H1 (cell line): ENCODE measurements at regions not wholly inside any gene's neighbourhood (a gene's known extent, or its start where the extent isn't known, plus 50 kb on each side); places are given as distances from the start of the nearest gene placed in this dataset.

Source experiments
- CTCF ChIA-PET: fragments of 300-600 bp; sonication (Branson Sonifier 250); formaldehyde crosslinking; loops from one replicate; lab custom pipeline; 2021; ENCODE audit not compliant: partially characterized antibody; lab: Charles Lee
- POLR2A ChIA-PET: fragments of 300-600 bp; sonication (Branson Sonifier 250); formaldehyde crosslinking; loops from one replicate; lab custom pipeline; 2021; ENCODE audit warnings: inconsistent platforms; ENCODE audit not compliant: partially characterized antibody; lab: Charles Lee
- DNase-seq, 2 experiments: peaks; one replicate each; pipeline versions ENCODE4 v3.0.0 to v3.0.0-alpha.2; 2010 to 2022; ENCODE audit warnings: low spot score in 2 of 2, low read depth in 1 of 2, mixed read lengths in 1 of 2
- FAIRE-seq: peaks from 2 replicates; lab custom pipeline; 2011; peaks lifted over from hg19 to GRCh38; lab: Jason Lieb, UNC
- H2AFZ ChIP-seq: 2 replicates; pipeline ENCODE4 v1.8.1; 2012; ENCODE audit warnings: low read length, inconsistent platforms
- H2AK5ac ChIP-seq: 2 replicates; pipeline ENCODE4 v1.6.1; 2013; ENCODE audit warnings: low read depth, low read length
- H2BK120ac ChIP-seq: replicated peaks from 2 replicates; pipeline ENCODE3; 2013; ENCODE audit warnings: low read depth, low read length, inconsistent platforms
- H2BK12ac ChIP-seq: 2 replicates; pipeline ENCODE4 v1.6.1; 2013; ENCODE audit warnings: low read depth, low read length
- H2BK15ac ChIP-seq: 2 replicates; pipeline ENCODE4 v1.6.1; 2013; ENCODE audit warnings: low read length
- H2BK20ac ChIP-seq: 2 replicates; pipeline ENCODE4 v1.6.1; 2013; ENCODE audit warnings: low read length
- H2BK5ac ChIP-seq: 2 replicates; pipeline ENCODE4 v1.6.1; 2013; ENCODE audit warnings: low read depth, low read length
- H3K14ac ChIP-seq: 2 replicates; pipeline ENCODE4 v1.6.1; 2013; ENCODE audit warnings: inconsistent platforms; ENCODE audit not compliant: insufficient read length
- H3K18ac ChIP-seq: 2 replicates; pipeline ENCODE4 v1.6.1; 2013; ENCODE audit warnings: low read length; ENCODE audit errors: extremely low read depth
- H3K23ac ChIP-seq: 2 replicates; pipeline ENCODE4 v1.6.1; 2013; ENCODE audit warnings: inconsistent platforms; ENCODE audit not compliant: insufficient read length
- H3K23me2 ChIP-seq: 2 replicates; pipeline ENCODE4 v1.6.1; 2013; ENCODE audit warnings: low read depth, low read length
- H3K27ac ChIP-seq: 2 replicates; pipeline ENCODE4 v1.6.1; 2011; ENCODE audit warnings: low read depth, low read length, inconsistent platforms
- H3K27me3 ChIP-seq, 4 experiments: replicated peaks in 1 of 4; 1 replicate in 1 of 4; 2 replicates in 3 of 4; pipeline versions ENCODE4 v1.6.1 to v1.8.1; 2011 to 2013; ENCODE audit warnings: low read length in 3 of 4, mild to moderate bottlenecking in 3 of 4, inconsistent platforms in 2 of 4, mixed read lengths in 2 of 4, moderate library complexity in 1 of 4; ENCODE audit not compliant: control insufficient read depth in 3 of 4, insufficient read depth in 3 of 4; ENCODE audit errors: extremely low read depth in 1 of 4
- H3K36me3 ChIP-seq, 4 experiments: 2 replicates each; pipeline versions ENCODE4 v1.6.1 to v1.8.1; 2011 to 2013; ENCODE audit warnings: mild to moderate bottlenecking in 4 of 4, low read length in 3 of 4, moderate library complexity in 2 of 4, control low read depth in 1 of 4, inconsistent platforms in 1 of 4; ENCODE audit not compliant: insufficient read depth in 4 of 4, control insufficient read depth in 2 of 4
- H3K4ac ChIP-seq: replicated peaks from 2 replicates; pipeline ENCODE3; 2013; ENCODE audit warnings: low read length, low read depth, mixed read lengths, inconsistent platforms; ENCODE audit not compliant: insufficient read length
- H3K4me1 ChIP-seq, 4 experiments: replicated peaks in 1 of 4; 1 replicate in 1 of 4; 2 replicates in 3 of 4; pipeline versions ENCODE4 v1.6.1 to v1.8.1; 2011 to 2013; ENCODE audit warnings: low read length in 3 of 4, inconsistent platforms in 2 of 4, mixed read lengths in 1 of 4; ENCODE audit not compliant: insufficient read depth in 4 of 4, control insufficient read depth in 3 of 4
- H3K4me2 ChIP-seq, 2 experiments: 2 replicates each; pipeline versions ENCODE4 v1.6.1 to v1.8.1; 2011 to 2013; ENCODE audit warnings: low read depth in 2 of 2, low read length in 2 of 2, control low read depth in 1 of 2, inconsistent platforms in 1 of 2, mild to moderate bottlenecking in 1 of 2; ENCODE audit not compliant: insufficient read depth in 1 of 2
- H3K4me3 ChIP-seq, 4 experiments: fragments of 200-600, 300-600 bp in 1 of 4; sonication (generic), shearing (Covaris generic), sonication (Bioruptor Twin) in 1 of 4; 2 replicates each; pipeline versions ENCODE4 v1.5.1 to v1.8.1; 2011 to 2016; ENCODE audit warnings: low read length in 4 of 4, low read depth in 3 of 4, control low read depth in 2 of 4, inconsistent platforms in 2 of 4, mild to moderate bottlenecking in 2 of 4, mixed read lengths in 1 of 4, moderate library complexity in 1 of 4; ENCODE audit not compliant: insufficient read depth in 2 of 4; ENCODE audit errors: extremely low read depth in 1 of 4
- H3K56ac ChIP-seq: replicated peaks from 2 replicates; pipeline ENCODE3; 2013; ENCODE audit warnings: low read depth, mild to moderate bottlenecking, mixed read lengths, low read length, inconsistent platforms; ENCODE audit not compliant: insufficient read length
- H3K79me1 ChIP-seq: 2 replicates; pipeline ENCODE4 v1.6.1; 2013; ENCODE audit warnings: low read depth, low read length, control low read depth
- H3K79me2 ChIP-seq, 2 experiments: 2 replicates each; pipeline versions ENCODE4 v1.6.1 to v1.8.1; 2012 to 2013; ENCODE audit warnings: low read length in 2 of 2, mild to moderate bottlenecking in 2 of 2, inconsistent platforms in 1 of 2; ENCODE audit not compliant: insufficient read depth in 2 of 2, control insufficient read depth in 1 of 2
- H3K9ac ChIP-seq, 4 experiments: replicated peaks in 1 of 4; 1 replicate in 1 of 4; 2 replicates in 3 of 4; pipeline versions ENCODE4 v1.6.1 to v1.8.1; 2011 to 2013; ENCODE audit warnings: low read depth in 3 of 4, low read length in 3 of 4, control low read depth in 2 of 4, mild to moderate bottlenecking in 2 of 4, moderate library complexity in 2 of 4, inconsistent platforms in 1 of 4; ENCODE audit errors: extremely low read depth in 1 of 4
- H3K9me3 ChIP-seq, 2 experiments: 2 replicates each; pipeline versions ENCODE4 v1.6.1 to v1.8.1; 2012 to 2013; ENCODE audit warnings: mild to moderate bottlenecking in 2 of 2, moderate library complexity in 2 of 2, control low read depth in 1 of 2, inconsistent platforms in 1 of 2, low read depth in 1 of 2, low read length in 1 of 2, mixed read lengths in 1 of 2; ENCODE audit not compliant: insufficient read depth in 2 of 2
- H4K20me1 ChIP-seq, 2 experiments: replicated peaks in 1 of 2; 2 replicates each; pipeline versions ENCODE3 to v1.8.1; 2011 to 2013; ENCODE audit warnings: inconsistent platforms in 2 of 2, low read length in 2 of 2, mild to moderate bottlenecking in 1 of 2; ENCODE audit not compliant: insufficient read depth in 2 of 2, control insufficient read depth in 1 of 2
- H4K5ac ChIP-seq: 2 replicates; pipeline ENCODE4 v1.6.1; 2013; ENCODE audit warnings: low read length, low read depth, mixed read lengths, inconsistent platforms; ENCODE audit not compliant: insufficient read length
- H4K8ac ChIP-seq: 2 replicates; pipeline ENCODE4 v1.8.0; 2013; ENCODE audit warnings: mild to moderate bottlenecking, moderate library complexity, low read length, inconsistent platforms; ENCODE audit not compliant: insufficient read depth; ENCODE audit errors: extremely low read depth
- H4K91ac ChIP-seq: replicated peaks from 2 replicates; pipeline ENCODE3; 2013; ENCODE audit warnings: low read length, mixed read lengths, inconsistent platforms; ENCODE audit not compliant: insufficient read length
- CHD7 ChIP-seq: fragments of 300-600 bp; sonication (generic); IDR thresholded peaks from 2 replicates; pipeline ENCODE4 v1.7.1; 2012; ENCODE audit warnings: low read length, moderate library complexity, mild to moderate bottlenecking, inconsistent platforms; ENCODE audit not compliant: insufficient replicate concordance
- POLR2AphosphoS5 ChIP-seq: IDR thresholded peaks from 2 replicates; pipeline ENCODE4 v1.6.1; 2011; ENCODE audit warnings: low read depth, low read length

- H2AK5ac ChIP-seq, result no peak overlapping the region
- H3K79me1 ChIP-seq, result no peaks in the 10 kb centered on the region
- no peak overlapping the region for H3K4me2 ChIP-seq
- no peaks in the 10 kb centered on the region for H3K27me3 ChIP-seq
- DNase-seq, result no peak
- ChIA-PET CTCF (no interaction called here), POLR2A (interaction anchor here (1.0 kb wide), 1 partner anchor 12 kb away, joined by 3 read pairs; no protein-coding TSS in a partner anchor)
- no peak overlapping the region for H3K4ac ChIP-seq
- no peak overlapping the region for H3K23ac ChIP-seq
- H2BK12ac ChIP-seq, result no peak overlapping the region
- no peaks in the 10 kb centered on the region for H3K79me2 ChIP-seq
- H3K4me3 ChIP-seq, result no peak overlapping the region
- no peak overlapping the region for H2BK15ac ChIP-seq
- H3K14ac ChIP-seq, result no peak overlapping the region
- H2BK120ac ChIP-seq, result no peak overlapping the region
- H4K5ac ChIP-seq, result no peak overlapping the region
- FAIRE-seq, result no peak
- no peak overlapping the region for H3K56ac ChIP-seq
- H3K18ac ChIP-seq, result no peak overlapping the region
- no peak overlapping the region for H3K9ac ChIP-seq
- H4K20me1 ChIP-seq, result no peaks in the 10 kb centered on the region
- H4K91ac ChIP-seq, result no peak overlapping the region
- no peak overlapping the region for H2BK5ac ChIP-seq
- no peak overlapping the region for H3K27ac ChIP-seq
- no peak overlapping the region for H2AFZ ChIP-seq
- H4K8ac ChIP-seq, result no peak overlapping the region
- H2BK20ac ChIP-seq, result no peak overlapping the region
- no peaks in the 10 kb centered on the region for H3K36me3 ChIP-seq
- no peaks in the 10 kb centered on the region for H3K23me2 ChIP-seq
- no peaks in the 10 kb centered on the region for H3K4me1 ChIP-seq
- H3K9me3 ChIP-seq, result no peaks in the 10 kb centered on the region; a peak in 1 of 4 replicates
- TF ChIP-seq CHD7, result no peak
- TF ChIP-seq POLR2AphosphoS5, result no peak
Observed at GRCh38 chr9:82135106-82135505, 146.5 kb downstream of the SPATA31D1 start.
